Mesodermal cell (in vitro differentiated cells): ENCODE measurements at regions not wholly inside any gene's neighbourhood (a gene's known extent, or its start where the extent isn't known, plus 50 kb on each side); places are given as distances from the start of the nearest gene placed in this dataset.

ENCODE experiments used
- H3K27ac ChIP-seq: 2 replicates; pipeline ENCODE4 v1.7.0; 2013; ENCODE audit warnings: mild to moderate bottlenecking, low read depth, low read length, moderate library complexity; ENCODE audit not compliant: severe bottlenecking
- H3K36me3 ChIP-seq: 2 replicates; pipeline ENCODE4 v1.7.1; 2013; ENCODE audit warnings: mild to moderate bottlenecking, low read length, moderate library complexity; ENCODE audit not compliant: control insufficient read depth, insufficient read depth
- H3K4me1 ChIP-seq: one replicate; pipeline ENCODE4 v1.7.1; 2013; ENCODE audit warnings: mild to moderate bottlenecking, low read length; ENCODE audit not compliant: insufficient read depth, control insufficient read depth, poor library complexity, severe bottlenecking
- H3K4me3 ChIP-seq: 2 replicates; pipeline ENCODE4 v1.7.0; 2013; ENCODE audit warnings: low read length, control low read depth, mild to moderate bottlenecking; ENCODE audit not compliant: insufficient read depth, poor library complexity, severe bottlenecking; ENCODE audit errors: extremely low read depth
- H3K9me3 ChIP-seq: 2 replicates; pipeline ENCODE4 v1.7.1; 2013; ENCODE audit warnings: mild to moderate bottlenecking, low read length, moderate library complexity; ENCODE audit not compliant: control insufficient read depth
- WGBS, 2 experiments: methylation state at CpG; one replicate each; pipeline ENCODE4 v1.1.5; 2013; ENCODE audit warnings: missing lambda C conversion rate in 2 of 2; ENCODE audit not compliant: insufficient coverage in 2 of 2; 5-methylcytosine and 5-hydroxymethylcytosine counted together

DNA sequence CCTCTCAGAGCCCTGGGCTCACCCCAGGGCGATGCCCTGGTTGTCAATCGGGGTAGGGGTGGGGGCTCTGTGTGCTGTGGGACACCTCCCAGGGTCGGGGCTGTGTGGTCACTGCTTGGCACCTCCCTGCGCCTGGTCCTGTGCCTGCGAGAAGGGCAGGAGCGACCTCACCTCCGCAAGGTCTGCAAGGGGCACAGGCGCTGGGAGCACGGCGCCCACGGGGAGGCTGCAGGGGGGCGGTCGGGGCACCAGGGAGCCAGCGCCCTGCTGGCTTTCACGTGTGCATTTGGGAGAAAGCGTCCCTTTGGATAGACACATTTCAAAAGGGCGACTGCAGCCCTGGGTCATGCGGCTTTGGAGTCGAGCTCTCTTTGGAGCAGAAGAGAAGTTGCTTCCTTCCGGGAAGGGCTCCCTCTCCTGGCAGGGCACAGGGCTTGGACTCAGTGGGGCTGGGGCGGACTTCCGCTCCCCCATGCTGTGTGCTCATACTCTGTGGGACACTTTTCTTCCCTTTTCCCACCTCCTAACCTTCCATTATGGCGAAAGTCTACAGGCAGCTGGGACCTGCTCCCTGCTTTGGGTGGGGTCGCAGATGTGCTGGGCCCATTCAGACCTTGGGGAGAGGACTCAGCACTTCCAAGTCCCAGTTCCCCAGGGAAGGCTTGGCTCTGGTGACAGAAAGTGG, 52.9 kb upstream of the SLC28A3 start:
- Histone ChIP-seq H3K4me3 (no peak overlapping the region), H3K9me3 (no peaks in the 10 kb centered on the region), H3K4me1 (peaks cover 10% of the 10 kb centered on the region), H3K36me3 (no peaks in the 10 kb centered on the region), H3K27ac (no peak overlapping the region)
- WGBS, 2 experiments: 93 to 95% methylated on average over 21 of the region's 24 CpGs

DNA sequence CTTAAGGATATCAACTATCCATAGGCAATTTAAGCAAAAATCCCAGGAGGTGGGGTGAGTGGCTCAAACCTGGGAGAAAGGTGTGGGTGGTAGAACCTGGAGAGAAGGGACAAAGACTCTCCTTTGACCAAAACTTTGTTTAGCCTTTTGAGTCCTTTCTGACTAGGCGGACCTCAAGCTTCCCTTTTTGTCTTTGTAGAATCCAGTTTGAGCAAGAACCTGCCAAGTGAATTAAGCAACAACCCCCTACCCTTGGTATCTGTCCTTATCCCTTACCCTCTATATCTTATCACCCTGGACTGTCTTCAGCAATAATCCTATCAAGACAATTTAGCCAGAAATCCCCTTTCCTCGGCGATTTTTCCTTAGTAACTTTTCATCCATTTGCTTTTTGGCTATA, 53.5 kb upstream of the SLC28A3 start:
- WGBS, 2 experiments: 86 to 94% methylated on average over 3 of the region's 3 CpGs
- Histone ChIP-seq H3K9me3 (no peaks in the 10 kb centered on the region), H3K27ac (no peak overlapping the region), H3K4me1 (peaks cover 11% of the 10 kb centered on the region), H3K4me3 (no peak overlapping the region), H3K36me3 (no peaks in the 10 kb centered on the region)

GRCh38 chr9:84397151-84397728, 56.7 kb upstream of the SLC28A3 start:
- 71 to 79% methylated on average over 6 to 11 of the region's 13 CpGs for WGBS, 2 experiments

DNA sequence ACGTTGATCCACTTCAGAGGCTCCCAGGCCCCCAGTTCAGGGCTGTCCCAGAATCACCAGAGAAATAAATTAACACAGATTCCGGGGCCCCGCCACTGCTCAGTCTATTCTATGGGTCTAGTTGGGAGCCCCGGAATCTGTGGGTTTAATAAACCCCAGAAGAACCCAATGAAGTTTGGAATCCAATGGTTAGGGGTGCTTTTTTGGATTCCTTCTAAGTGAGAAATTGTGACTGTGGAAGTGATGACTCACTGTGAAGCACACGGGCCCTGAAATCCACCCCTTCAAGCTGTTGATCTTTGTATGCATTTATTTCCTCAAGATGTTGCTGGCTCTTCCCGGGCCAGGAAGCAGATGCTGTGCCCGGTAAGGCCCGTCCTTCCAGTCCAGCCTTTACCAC, 57.3 kb upstream of the SLC28A3 start:
- H3K4me3 ChIP-seq: no peak overlapping the region
- H3K4me1 ChIP-seq: peaks cover 11% of the 10 kb centered on the region
- 76 to 83% methylated on average over 3 to 4 of the region's 8 CpGs for WGBS, 2 experiments
- H3K9me3 ChIP-seq: no peaks in the 10 kb centered on the region
- H3K36me3 ChIP-seq: no peaks in the 10 kb centered on the region
- H3K27ac ChIP-seq: no peak overlapping the region

More at GRCh38 chr9:84397151-84397728, 56.7 kb upstream of the SLC28A3 start:
- no peaks in the 10 kb centered on the region for H3K36me3 ChIP-seq
- H3K4me3 ChIP-seq: no peak overlapping the region
- H3K27ac ChIP-seq: no peak overlapping the region
- peaks cover 11% of the 10 kb centered on the region for H3K4me1 ChIP-seq
- no peaks in the 10 kb centered on the region for H3K9me3 ChIP-seq

GRCh38 chr9:84402517-84402916, 62.0 kb upstream of the SLC28A3 start:
- H3K36me3 ChIP-seq: no peaks in the 10 kb centered on the region
- peaks cover 9% of the 10 kb centered on the region for H3K4me1 ChIP-seq
- H3K4me3 ChIP-seq: no peak overlapping the region
- H3K27ac ChIP-seq: no peak overlapping the region
- 83 to 93% methylated on average over 2 to 4 of the region's 4 CpGs for WGBS, 2 experiments
- H3K9me3 ChIP-seq: no peaks in the 10 kb centered on the region

- Histone ChIP-seq H3K4me1 (peaks cover 2% of the 10 kb centered on the region), H3K36me3 (no peaks in the 10 kb centered on the region), H3K9me3 (no peaks in the 10 kb centered on the region), H3K4me3 (no peak overlapping the region), H3K27ac (no peak overlapping the region)
- WGBS, 2 experiments: 100% methylated on average over 2 of the region's 3 CpGs
Measured at GRCh38 chr9:84403288-84403687, 62.7 kb upstream of the SLC28A3 start.

DNA sequence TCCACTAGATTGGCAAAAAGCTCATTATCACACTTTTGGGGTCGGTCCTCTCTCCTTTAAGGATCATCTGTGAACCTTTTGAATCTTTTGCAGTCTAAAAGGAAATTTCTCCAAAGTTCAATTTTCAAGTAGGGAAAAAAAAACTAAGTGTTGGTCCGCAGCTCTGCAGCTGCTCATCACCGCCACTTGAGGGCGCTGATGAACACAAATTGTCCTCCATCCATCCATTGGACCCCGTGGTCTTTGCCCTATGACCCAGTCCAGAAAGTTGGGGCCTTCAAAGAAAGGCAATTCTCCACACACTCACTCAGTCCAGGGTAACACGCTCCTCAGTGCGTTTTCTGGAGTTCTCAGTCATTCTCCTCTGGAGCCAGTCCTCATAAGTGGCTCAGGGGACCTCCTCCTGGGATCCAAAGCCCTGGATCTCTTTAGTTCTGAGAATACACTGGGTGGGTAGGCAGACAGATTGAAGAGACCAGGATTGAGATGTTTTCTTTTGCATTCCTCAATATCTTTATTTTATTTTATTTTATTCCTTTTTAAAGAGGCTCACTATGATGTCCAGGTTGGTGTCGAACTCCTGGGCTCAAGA, 63.6 kb upstream of the SLC28A3 start:
- Histone ChIP-seq H3K36me3 (no peaks in the 10 kb centered on the region), H3K4me3 (no peak overlapping the region), H3K9me3 (no peaks in the 10 kb centered on the region), H3K4me1 (no peaks in the 10 kb centered on the region), H3K27ac (no peak overlapping the region)
- 32 to 47% methylated on average over 4 to 6 of the region's 8 CpGs for whole genome bisulfite sequencing, 2 experiments

- no peaks in the 10 kb centered on the region for H3K4me1 ChIP-seq
- WGBS, 2 experiments: 100% methylated on average over 3 of the region's 4 CpGs; no CpG with 5 or more reads in 1 of the 2 experiments
- H3K9me3 ChIP-seq: no peaks in the 10 kb centered on the region
Measured at GRCh38 chr9:84405667-84406066, 65.1 kb upstream of the SLC28A3 start.

GRCh38 chr9:84408416-84408815, 67.9 kb upstream of the SLC28A3 start:
- H3K36me3 ChIP-seq: no peaks in the 10 kb centered on the region
- no peak overlapping the region for H3K27ac ChIP-seq
- no peaks in the 10 kb centered on the region for H3K9me3 ChIP-seq
- WGBS, 2 experiments: 95 to 98% methylated on average over 30 to 34 of the region's 34 CpGs
- no peaks in the 10 kb centered on the region for H3K4me1 ChIP-seq
- no peak overlapping the region for H3K4me3 ChIP-seq

More at GRCh38 chr9:84405667-84406066, 65.1 kb upstream of the SLC28A3 start:
- Histone ChIP-seq H3K36me3 (no peaks in the 10 kb centered on the region), H3K4me3 (no peak overlapping the region), H3K27ac (no peak overlapping the region)

GRCh38 chr9:84411683-84412267, 71.2 kb upstream of the SLC28A3 start:
- no peaks in the 10 kb centered on the region for H3K4me1 ChIP-seq
- H3K9me3 ChIP-seq: no peaks in the 10 kb centered on the region
- no peak overlapping the region for H3K4me3 ChIP-seq
- WGBS, 2 experiments: 93 to 96% methylated on average over 3 of the region's 6 CpGs
- H3K27ac ChIP-seq: no peak overlapping the region
- no peaks in the 10 kb centered on the region for H3K36me3 ChIP-seq
